AG04450 (cell line): ENCODE measurements at regions not wholly inside any gene's neighbourhood (a gene's known extent, or its start where the extent isn't known, plus 50 kb on each side); places are given as distances from the start of the nearest gene placed in this dataset.

Experiments
- CTCF ChIA-PET: fragments of 300-600, 350-600 bp; formaldehyde crosslinking; extraction: SDS; loops from one replicate; lab custom pipeline; 2022; ENCODE audit warnings: antibody characterized with exemption, inconsistent platforms; lab: Charles Lee
- POLR2A ChIA-PET: fragments of 350-600 bp; formaldehyde crosslinking; extraction: SDS; loops from one replicate; lab custom pipeline; 2021; ENCODE audit warnings: antibody characterized with exemption, inconsistent platforms; lab: Yijun Ruan, JAX
- DNase-seq: peaks from one replicate; pipeline ENCODE4 v3.0.0-alpha.2; 2011; ENCODE audit warnings: low read depth, low spot score
- H3K27ac ChIP-seq: one replicate; pipeline ENCODE4 v1.5.1; 2012; ENCODE audit warnings: low read depth, low read length, control low read depth
- H3K27me3 ChIP-seq: one replicate; pipeline ENCODE4 v1.6.0; 2012; ENCODE audit warnings: low read length; ENCODE audit not compliant: control insufficient read depth, insufficient read depth
- H3K4me3 ChIP-seq: 2 replicates; pipeline ENCODE4 v1.5.1; 2011; ENCODE audit warnings: mild to moderate bottlenecking, low read depth, low read length, control low read depth
- H3K9me3 ChIP-seq: 2 replicates; pipeline ENCODE4 v1.5.1; 2012; ENCODE audit warnings: low read length; ENCODE audit not compliant: control insufficient read depth, insufficient read depth
- TF ChIP-seq, protein P1 (sequence below): IDR thresholded peaks from 2 replicates; pipeline ENCODE4 v1.5.1; 2011; ENCODE audit warnings: low read depth, low read length, control low read depth, inconsistent platforms

DNA sequence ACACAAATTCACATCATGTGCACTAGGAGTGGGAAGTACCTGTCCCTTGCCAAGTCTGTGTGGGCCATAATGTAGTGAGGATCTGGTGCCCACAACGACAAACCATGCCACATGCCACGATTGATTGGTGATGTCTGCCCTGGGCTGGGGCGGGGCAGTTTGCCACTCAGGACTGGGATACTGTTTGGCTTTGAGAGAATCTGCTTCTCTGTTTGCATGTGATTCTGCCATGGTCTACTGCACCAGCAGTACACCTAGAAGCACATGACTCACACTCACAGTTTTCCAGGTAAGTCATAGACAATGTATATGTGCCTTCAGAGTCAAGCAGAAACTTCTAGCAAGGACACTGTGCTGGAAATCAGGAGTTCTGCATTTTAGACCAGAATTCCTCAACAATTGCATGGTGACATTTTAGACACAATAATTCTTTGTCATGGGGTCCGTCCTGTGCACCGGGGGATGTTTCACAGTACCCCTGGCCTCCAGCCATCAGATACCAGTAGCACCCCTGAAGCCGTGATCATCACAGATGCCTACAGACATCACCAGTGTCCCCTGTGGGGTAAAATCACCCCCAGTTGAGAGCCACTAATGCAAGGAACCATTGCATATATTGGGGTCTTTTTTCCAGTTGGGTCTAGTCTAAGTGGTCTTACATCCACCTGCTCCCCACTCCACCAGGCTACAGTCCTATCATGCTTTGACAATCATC, 278.3 kb downstream of the EIPR1 start:
- Histone ChIP-seq H3K9me3 (peaks cover 43% of the 10 kb centered on the region), H3K27ac (no peak overlapping the region), H3K27me3 (no peaks in the 10 kb centered on the region), H3K4me3 (no peak overlapping the region)
- CTCF ChIA-PET = no interaction called here
- POLR2A ChIA-PET = no interaction called here
- TF ChIP-seq, protein P1, sequence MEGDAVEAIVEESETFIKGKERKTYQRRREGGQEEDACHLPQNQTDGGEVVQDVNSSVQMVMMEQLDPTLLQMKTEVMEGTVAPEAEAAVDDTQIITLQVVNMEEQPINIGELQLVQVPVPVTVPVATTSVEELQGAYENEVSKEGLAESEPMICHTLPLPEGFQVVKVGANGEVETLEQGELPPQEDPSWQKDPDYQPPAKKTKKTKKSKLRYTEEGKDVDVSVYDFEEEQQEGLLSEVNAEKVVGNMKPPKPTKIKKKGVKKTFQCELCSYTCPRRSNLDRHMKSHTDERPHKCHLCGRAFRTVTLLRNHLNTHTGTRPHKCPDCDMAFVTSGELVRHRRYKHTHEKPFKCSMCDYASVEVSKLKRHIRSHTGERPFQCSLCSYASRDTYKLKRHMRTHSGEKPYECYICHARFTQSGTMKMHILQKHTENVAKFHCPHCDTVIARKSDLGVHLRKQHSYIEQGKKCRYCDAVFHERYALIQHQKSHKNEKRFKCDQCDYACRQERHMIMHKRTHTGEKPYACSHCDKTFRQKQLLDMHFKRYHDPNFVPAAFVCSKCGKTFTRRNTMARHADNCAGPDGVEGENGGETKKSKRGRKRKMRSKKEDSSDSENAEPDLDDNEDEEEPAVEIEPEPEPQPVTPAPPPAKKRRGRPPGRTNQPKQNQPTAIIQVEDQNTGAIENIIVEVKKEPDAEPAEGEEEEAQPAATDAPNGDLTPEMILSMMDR = no peak
- no peak for DNase-seq

DNA sequence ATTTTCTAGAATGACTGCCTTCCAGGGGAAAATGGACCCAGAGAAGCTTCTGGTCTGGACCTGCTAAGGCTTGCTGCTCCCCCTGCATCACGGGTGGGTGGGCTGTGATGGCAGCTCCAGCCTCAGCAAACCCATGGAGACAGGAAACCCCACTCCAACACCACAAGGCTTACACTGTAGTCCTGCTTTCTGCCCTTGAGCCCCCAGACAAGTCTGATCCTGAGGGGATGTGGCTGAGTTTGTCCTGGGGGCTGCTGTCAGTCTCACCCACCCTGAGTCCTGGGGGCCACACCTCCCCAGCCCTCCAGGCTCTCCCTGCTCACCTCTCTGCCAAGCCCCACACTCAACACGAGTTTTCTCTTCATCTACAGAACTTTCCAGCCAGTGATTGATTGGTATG, 279.4 kb downstream of the EIPR1 start:
- Histone ChIP-seq H3K27me3 (no peaks in the 10 kb centered on the region), H3K27ac (no peak overlapping the region), H3K4me3 (no peak overlapping the region), H3K9me3 (peaks cover 43% of the 10 kb centered on the region)
- ChIA-PET CTCF (no interaction called here), POLR2A (no interaction called here)
- TF ChIP-seq, protein P1 = no peak
- DNase-seq = no peak

DNA sequence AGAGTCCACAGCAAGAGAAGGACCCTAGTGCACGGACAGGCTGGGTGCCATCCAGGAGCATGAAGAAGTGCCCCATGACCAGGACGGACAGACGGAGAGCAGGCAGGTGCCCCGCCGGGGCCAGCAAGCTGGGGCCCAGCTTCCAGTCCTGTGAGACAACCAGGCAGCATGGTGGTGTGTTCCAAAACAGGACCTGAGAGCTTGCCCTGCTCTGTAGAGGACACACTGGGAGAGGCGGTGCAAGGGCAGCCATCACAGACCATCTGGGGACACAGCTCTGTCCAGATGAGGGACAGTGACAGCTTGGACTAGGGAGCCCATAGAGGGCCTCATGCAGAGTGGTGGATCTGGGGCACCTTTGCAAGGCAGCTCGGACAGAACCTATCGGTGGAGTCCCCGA, 279.8 kb downstream of the EIPR1 start:
- no peak for DNase-seq
- Histone ChIP-seq H3K9me3 (peaks cover 41% of the 10 kb centered on the region), H3K4me3 (no peak overlapping the region), H3K27ac (no peak overlapping the region), H3K27me3 (no peaks in the 10 kb centered on the region)
- TF ChIP-seq, protein P1 = no peak
- CTCF ChIA-PET = no interaction called here
- POLR2A ChIA-PET = no interaction called here

DNA sequence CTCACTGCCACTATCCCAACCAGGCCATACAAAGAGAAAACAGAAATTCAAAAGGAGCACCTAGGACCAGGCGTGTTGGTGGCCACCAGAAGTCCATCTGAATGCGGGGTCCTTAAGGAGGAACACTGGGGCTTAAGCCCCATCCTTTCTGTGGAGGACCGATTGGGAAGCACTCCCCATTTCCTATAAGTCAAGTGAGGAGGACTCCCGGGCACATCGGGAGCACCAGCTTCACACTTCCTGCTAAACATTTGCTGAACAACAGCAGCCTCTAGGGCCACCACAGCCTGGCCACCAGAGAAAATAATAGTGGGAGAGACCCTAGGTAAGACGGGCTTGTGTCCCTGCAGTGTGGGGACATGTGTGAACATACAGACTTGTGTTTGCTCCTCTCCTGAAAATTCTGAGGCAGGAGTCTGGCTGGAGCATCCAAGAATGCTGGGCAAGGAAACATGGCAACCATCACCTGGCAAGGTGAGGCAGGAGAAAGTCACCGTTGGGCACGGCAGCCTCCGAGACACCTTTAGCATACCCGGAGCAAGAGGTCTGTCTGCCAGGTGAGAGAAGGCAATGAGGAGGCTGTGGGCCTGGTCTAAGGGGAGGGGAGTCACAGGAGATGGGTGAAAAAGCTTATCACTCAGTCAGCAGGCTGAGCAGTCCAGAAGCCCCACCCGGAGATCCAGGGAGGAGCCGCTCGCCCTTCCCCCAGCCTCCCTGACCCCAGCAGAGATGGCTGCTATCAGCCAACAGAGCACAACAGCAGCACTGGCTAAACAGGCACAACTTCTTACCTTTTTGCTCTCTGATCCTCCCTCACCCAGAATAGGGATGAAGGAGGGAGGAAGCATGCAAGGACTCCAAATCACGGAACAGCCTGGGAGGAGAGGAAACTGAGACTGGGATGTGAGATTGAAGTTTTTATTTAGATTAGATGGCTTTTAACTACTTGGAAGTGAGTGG, 282.3 kb downstream of the EIPR1 start:
- H3K4me3 ChIP-seq = no peak overlapping the region
- no peak for DNase-seq
- ChIA-PET POLR2A (no interaction called here), CTCF (no interaction called here)
- H3K27me3 ChIP-seq = no peaks in the 10 kb centered on the region
- peaks cover 16% of the 10 kb centered on the region for H3K9me3 ChIP-seq
- TF ChIP-seq, protein P1 = no peak
- no peak overlapping the region for H3K27ac ChIP-seq

DNA sequence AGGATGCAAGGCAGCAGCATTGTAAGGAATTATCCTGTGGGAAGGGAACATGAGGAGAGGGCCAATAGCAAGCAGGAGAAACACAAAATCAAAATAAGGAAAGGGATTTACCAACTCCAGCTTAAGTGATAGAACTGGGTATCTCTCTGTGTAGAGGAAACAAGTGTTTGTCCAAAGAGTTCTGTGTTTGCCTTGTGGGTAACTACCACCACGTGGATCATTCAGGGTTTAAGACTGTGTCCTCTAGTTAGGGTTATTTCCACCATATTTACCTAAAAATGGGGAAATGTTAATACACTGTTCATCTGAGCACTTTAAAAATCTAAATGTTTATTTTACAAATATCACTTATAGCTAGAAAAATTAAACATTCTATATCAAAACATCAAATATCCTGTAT, 283.3 kb downstream of the EIPR1 start:
- Histone ChIP-seq H3K27ac (no peak overlapping the region), H3K9me3 (peaks cover 12% of the 10 kb centered on the region), H3K27me3 (no peaks in the 10 kb centered on the region), H3K4me3 (no peak overlapping the region)
- TF ChIP-seq, protein P1 = no peak
- no peak for DNase-seq
- ChIA-PET CTCF (no interaction called here), POLR2A (no interaction called here)
